ENCODE measurements at regions not wholly inside any gene's neighbourhood (a gene's known extent, or its start where the extent isn't known, plus 50 kb on each side); places are given as distances from the start of the nearest gene placed in this dataset.

- no peak for DNase-seq
These were observed 487.4 kb downstream of the IRX1 start for GRCh38 chr5:4082966-4083564.

- no peak for DNase-seq
These were observed 488.1 kb downstream of the IRX1 start for GRCh38 chr5:4083591-4084337.

- DNase-seq, result no peak
These were observed 490.4 kb downstream of the IRX1 start for GRCh38 chr5:4086081-4086480.

GRCh38 chr5:4087110-4087509 is 491.5 kb downstream of the IRX1 start:
- DNase-seq, result no peak

- DNase-seq, result no peak
These were observed 493.5 kb downstream of the IRX1 start for GRCh38 chr5:4089087-4089486.

GRCh38 chr5:4093236-4093635 is 497.6 kb downstream of the IRX1 start:
- DNase-seq, result no peak

GRCh38 chr5:4093970-4094369 is 498.3 kb downstream of the IRX1 start:
- no peak for DNase-seq

GRCh38 chr5:4095918-4096630 is 500.4 kb downstream of the IRX1 start:
- no peak for DNase-seq

- DNase-seq, result no peak
These were observed 501.6 kb downstream of the IRX1 start for GRCh38 chr5:4097199-4097598.

- DNase-seq, result no peak
These were observed 502.6 kb downstream of the IRX1 start for GRCh38 chr5:4098226-4098625.

GRCh38 chr5:4099386-4099785 is 503.8 kb downstream of the IRX1 start:
- DNase-seq, result no peak

GRCh38 chr5:4100739-4101138 is 505.1 kb downstream of the IRX1 start:
- DNase-seq, result no peak

- no peak for DNase-seq
These were observed 505.6 kb downstream of the IRX1 start for GRCh38 chr5:4101189-4101588.

GRCh38 chr5:4104831-4105597 is 509.4 kb downstream of the IRX1 start:
- DNase-seq, result no peak

GRCh38 chr5:4108690-4109089 is 513.1 kb downstream of the IRX1 start:
- DNase-seq, result no peak

GRCh38 chr5:4113426-4113825 is 517.8 kb downstream of the IRX1 start:
- DNase-seq, result no peak

- DNase-seq, result no peak
These were observed 518.3 kb downstream of the IRX1 start for GRCh38 chr5:4113905-4114304.

- DNase-seq, result no peak
These were observed 518.8 kb downstream of the IRX1 start for GRCh38 chr5:4114452-4114851.

GRCh38 chr5:4116834-4117233 is 521.2 kb downstream of the IRX1 start:
- no peak for DNase-seq

- DNase-seq, result no peak
These were observed 528.8 kb downstream of the IRX1 start for GRCh38 chr5:4124221-4124970.

GRCh38 chr5:4128994-4129393 is 533.4 kb downstream of the IRX1 start:
- DNase-seq, result no peak

- DNase-seq, result no peak
These were observed 533.9 kb downstream of the IRX1 start for GRCh38 chr5:4129523-4129922.

GRCh38 chr5:4130819-4131218 is 535.2 kb downstream of the IRX1 start:
- no peak for DNase-seq

All from COR-L47 (cell line).